Brain microvascular endothelial cell (primary cell): ENCODE measurements at regions not wholly inside any gene's neighbourhood (a gene's known extent, or its start where the extent isn't known, plus 50 kb on each side); places are given as distances from the start of the nearest gene placed in this dataset.

ENCODE experiments used
- DNase-seq: peaks from one replicate; pipeline ENCODE4 v3.0.0-alpha.2; 2020
- H3K27ac ChIP-seq: fragments of 250-450 bp; sonication (Bioruptor Pico); 2 replicates; pipeline ENCODE4 v1.5.1; 2020; ENCODE audit warnings: mild to moderate bottlenecking, moderate library complexity
- H3K27me3 ChIP-seq: fragments of 250-450 bp; sonication (Bioruptor Pico); replicated peaks from 2 replicates; pipeline ENCODE4 v1.5.1; 2020; ENCODE audit warnings: mild to moderate bottlenecking
- H3K36me3 ChIP-seq: fragments of 250-450 bp; sonication (Bioruptor Pico); replicated peaks from 2 replicates; pipeline ENCODE4 v1.5.1; 2020; ENCODE audit warnings: mild to moderate bottlenecking
- H3K4me3 ChIP-seq: 2 replicates; pipeline ENCODE4 v1.5.1; 2011; ENCODE audit warnings: low read depth, mild to moderate bottlenecking, control low read depth, low read length, moderate library complexity
- CTCF ChIP-seq: IDR thresholded peaks from 2 replicates; pipeline ENCODE4 v1.5.1; 2011; ENCODE audit warnings: low read depth, mild to moderate bottlenecking, moderate library complexity, low read length, control low read depth, inconsistent platforms; ENCODE audit errors: missing control alignments
- in situ Hi-C: cut with HindIII; loops from 2 replicates; pipeline ENCODE4 v1.10.0; 2017; ENCODE audit warnings: low sequenced_read_pairs, low pct_ligation_motif_present

DNA sequence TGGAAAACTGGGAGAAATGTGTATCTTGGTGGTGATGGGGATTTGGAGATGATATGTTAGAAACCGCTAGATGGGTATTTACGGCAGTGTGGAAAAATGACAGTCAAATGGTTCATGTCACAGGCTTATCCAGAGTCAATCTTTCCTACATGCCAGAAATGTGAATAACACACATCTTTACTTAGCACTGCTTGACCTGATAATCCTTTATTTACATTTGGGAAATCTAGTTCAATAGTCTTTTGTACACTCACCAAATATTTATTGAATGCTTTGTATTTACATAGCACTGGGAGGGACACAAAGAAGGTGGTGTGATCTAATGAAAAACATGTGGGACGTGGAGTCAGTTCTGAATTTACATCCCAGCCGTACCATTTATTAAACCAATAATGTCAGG, 208.2 kb downstream of the DIO2 start:
- DNase-seq = peak; percentile 0
- Histone ChIP-seq H3K36me3 (no peaks in the 10 kb centered on the region), H3K27ac (no peak overlapping the region), H3K27me3 (no peaks in the 10 kb centered on the region), H3K4me3 (no peak overlapping the region)
- in situ Hi-C loops = no loop called here
- TF ChIP-seq CTCF = no peak

DNA sequence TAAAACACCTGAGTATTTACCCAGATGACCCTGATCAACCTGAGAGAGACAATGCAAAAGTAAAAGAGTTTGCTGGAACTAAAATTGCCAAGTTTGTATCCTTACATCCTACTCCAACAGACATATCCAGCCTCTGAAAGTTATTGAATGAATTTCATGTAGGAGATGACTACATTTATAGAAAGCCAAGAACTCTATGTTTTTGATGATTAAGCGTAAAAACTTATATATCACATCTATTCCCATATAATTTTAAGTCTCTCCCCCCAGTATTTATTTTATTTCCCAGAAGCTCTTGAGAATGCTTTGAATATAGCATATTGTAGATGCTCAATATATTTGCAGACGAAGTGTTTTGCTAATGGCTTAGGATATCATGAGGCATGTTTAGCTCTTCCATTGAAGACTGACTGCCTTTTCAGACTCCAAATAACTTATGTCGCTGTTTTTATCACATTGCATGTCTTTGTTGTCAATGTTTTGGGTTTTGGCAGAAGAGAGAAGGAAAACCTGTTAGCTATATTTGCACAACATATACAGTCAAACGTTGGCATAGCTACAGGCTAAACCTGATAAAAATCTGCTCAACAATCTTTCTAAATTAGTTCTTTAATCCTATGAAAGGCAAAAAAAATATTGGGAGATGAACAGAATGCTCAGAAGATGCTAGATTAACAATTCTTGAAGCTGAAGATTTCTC, 213.6 kb downstream of the DIO2 start:
- Histone ChIP-seq H3K27me3 (no peaks in the 10 kb centered on the region), H3K4me3 (no peak overlapping the region), H3K27ac (no peak overlapping the region), H3K36me3 (no peaks in the 10 kb centered on the region)
- no peak for DNase-seq
- in situ Hi-C loops = no loop called here
- no peak for TF ChIP-seq CTCF

GRCh38 chr14:79992407-79993198, 218.7 kb downstream of the DIO2 start:
- Histone ChIP-seq H3K27me3 (no peaks in the 10 kb centered on the region), H3K4me3 (no peak overlapping the region), H3K27ac (no peak overlapping the region), H3K36me3 (no peaks in the 10 kb centered on the region)
- no peak for DNase-seq
- in situ Hi-C loops = no loop called here
- no peak for TF ChIP-seq CTCF

DNA sequence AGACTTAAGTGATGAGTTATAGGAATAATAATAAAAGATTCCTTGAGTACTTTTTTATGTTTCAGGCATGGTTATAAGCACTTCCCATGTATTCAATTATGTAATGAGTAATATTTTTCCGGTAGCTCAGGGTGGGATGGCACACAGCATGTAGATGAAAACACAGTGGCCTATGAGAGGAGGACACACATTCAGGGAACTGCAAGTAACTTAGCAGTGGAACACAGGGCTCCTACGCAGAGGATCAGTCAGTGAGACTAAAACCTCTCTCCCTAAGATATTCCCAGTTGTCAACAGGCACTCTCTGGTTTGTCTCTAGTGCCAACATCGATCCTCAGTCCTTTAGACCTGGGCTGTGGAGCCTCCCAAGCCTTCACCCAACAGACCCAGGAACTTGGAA, 219.4 kb downstream of the DIO2 start:
- no peak for DNase-seq
- TF ChIP-seq CTCF = no peak
- Histone ChIP-seq H3K36me3 (no peaks in the 10 kb centered on the region), H3K4me3 (no peak overlapping the region), H3K27me3 (no peaks in the 10 kb centered on the region), H3K27ac (no peak overlapping the region)
- in situ Hi-C loops = no loop called here

- in situ Hi-C loops = no loop called here
- H3K27me3 ChIP-seq = no peaks in the 10 kb centered on the region
- no peak for TF ChIP-seq CTCF
- no peak overlapping the region for H3K4me3 ChIP-seq
- H3K36me3 ChIP-seq = no peaks in the 10 kb centered on the region
- no peak overlapping the region for H3K27ac ChIP-seq
- DNase-seq = no peak
Observed at GRCh38 chr14:79989990-79990389, 221.3 kb downstream of the DIO2 start.
